Mesendoderm (in vitro differentiated cells): ENCODE measurements at regions not wholly inside any gene's neighbourhood (a gene's known extent, or its start where the extent isn't known, plus 50 kb on each side); places are given as distances from the start of the nearest gene placed in this dataset.

Source experiments
- DNase-seq: peaks from one replicate; pipeline ENCODE4 v3.0.0; 2013
- H2AK5ac ChIP-seq: 2 replicates; pipeline ENCODE4 v1.6.1; 2013; ENCODE audit warnings: low read length, inconsistent platforms
- H2BK120ac ChIP-seq: 2 replicates; pipeline ENCODE4 v1.6.1; 2013; ENCODE audit warnings: low read depth, mild to moderate bottlenecking, low read length, moderate library complexity, mixed read lengths
- H2BK15ac ChIP-seq: replicated peaks from 2 replicates; pipeline ENCODE4 v1.6.1; 2013; ENCODE audit warnings: low read depth, mild to moderate bottlenecking, moderate library complexity
- H2BK5ac ChIP-seq: 2 replicates; pipeline ENCODE4 v1.6.1; 2013; ENCODE audit warnings: low read length, inconsistent platforms
- H3K18ac ChIP-seq: 2 replicates; pipeline ENCODE4 v1.6.1; 2013; ENCODE audit warnings: mild to moderate bottlenecking, low read length, mixed read lengths
- H3K23ac ChIP-seq: one replicate; pipeline ENCODE4 v1.6.1; 2013; ENCODE audit warnings: low read length
- H3K27ac ChIP-seq: 2 replicates; pipeline ENCODE4 v1.5.1; 2013; ENCODE audit warnings: low read depth, mild to moderate bottlenecking, inconsistent platforms, low read length, moderate library complexity
- H3K27me3 ChIP-seq: 2 replicates; pipeline ENCODE4 v1.6.1; 2013; ENCODE audit warnings: low read length, control low read depth, mild to moderate bottlenecking, inconsistent platforms; ENCODE audit not compliant: insufficient read depth, poor library complexity
- H3K36me3 ChIP-seq: 2 replicates; pipeline ENCODE4 v1.6.1; 2013; ENCODE audit warnings: low read length, inconsistent platforms; ENCODE audit not compliant: control insufficient read depth, insufficient read depth
- H3K4ac ChIP-seq: one replicate; pipeline ENCODE4 v1.6.1; 2013; ENCODE audit warnings: low read depth, mild to moderate bottlenecking, low read length, moderate library complexity
- H3K4me1 ChIP-seq: 2 replicates; pipeline ENCODE4 v1.6.1; 2013; ENCODE audit warnings: low read depth, low read length, inconsistent platforms; ENCODE audit not compliant: control insufficient read depth
- H3K4me2 ChIP-seq: 2 replicates; pipeline ENCODE4 v1.6.1; 2013; ENCODE audit warnings: low read length
- H3K4me3 ChIP-seq: 2 replicates; pipeline ENCODE4 v1.5.1; 2013; ENCODE audit warnings: mild to moderate bottlenecking, low read length
- H3K56ac ChIP-seq: one replicate; pipeline ENCODE4 v1.6.1; 2013; ENCODE audit warnings: low read length
- H3K79me1 ChIP-seq: 2 replicates; pipeline ENCODE4 v1.6.1; 2013; ENCODE audit warnings: low read length, inconsistent platforms
- H3K79me2 ChIP-seq: 2 replicates; pipeline ENCODE4 v1.6.1; 2013; ENCODE audit warnings: mild to moderate bottlenecking, low read length; ENCODE audit not compliant: control insufficient read depth, insufficient read depth
- H3K9ac ChIP-seq: 2 replicates; pipeline ENCODE4 v1.6.1; 2013; ENCODE audit warnings: low read length, inconsistent platforms
- H4K5ac ChIP-seq: one replicate; pipeline ENCODE4 v1.6.1; 2013; ENCODE audit warnings: low read length
- H4K8ac ChIP-seq: one replicate; pipeline ENCODE4 v1.6.1; 2013; ENCODE audit warnings: low read depth, mild to moderate bottlenecking, control low read depth, low read length, moderate library complexity
- WGBS: extraction: QIAGEN DNeasy Blood & Tissue Kit; methylation state at CpG from one replicate; pipeline ENCODE4 v1.1.7; 2013; ENCODE audit warnings: low lambda C conversion rate, missing lambda C conversion rate; ENCODE audit not compliant: insufficient coverage; ENCODE audit errors: extremely low coverage; 5-methylcytosine and 5-hydroxymethylcytosine counted together

- Histone ChIP-seq H3K36me3 (no peaks in the 10 kb centered on the region), H3K4me2 (no peak overlapping the region), H3K4me3 (no peak overlapping the region), H2AK5ac (no peak overlapping the region), H3K79me2 (no peaks in the 10 kb centered on the region), H3K18ac (no peak overlapping the region), H3K27me3 (no peaks in the 10 kb centered on the region), H4K8ac (no peak overlapping the region), H3K4me1 (peaks cover 2% of the 10 kb centered on the region), H2BK5ac (no peak overlapping the region), H2BK15ac (no peak overlapping the region), H3K56ac (no peak overlapping the region), H2BK120ac (no peak overlapping the region), H4K5ac (no peak overlapping the region), H3K27ac (no peak overlapping the region), H3K23ac (no peak overlapping the region), H3K79me1 (no peaks in the 10 kb centered on the region), H3K9ac (no peak overlapping the region), H3K4ac (no peak overlapping the region)
- WGBS = no CpG with 5 or more reads among the region's 10 CpGs
- no peak for DNase-seq
These were observed 239.2 kb upstream of the PRKCQ start for GRCh38 chr10:6819301-6819700.

- Histone ChIP-seq H3K9ac (no peak overlapping the region), H3K56ac (no peak overlapping the region), H3K27me3 (no peaks in the 10 kb centered on the region), H3K4ac (no peak overlapping the region), H2AK5ac (no peak overlapping the region), H3K27ac (no peak overlapping the region), H3K18ac (no peak overlapping the region), H2BK5ac (no peak overlapping the region), H3K4me1 (peaks cover 2% of the 10 kb centered on the region), H3K79me1 (no peaks in the 10 kb centered on the region), H3K79me2 (no peaks in the 10 kb centered on the region), H3K4me3 (no peak overlapping the region), H2BK120ac (no peak overlapping the region), H2BK15ac (no peak overlapping the region), H3K23ac (no peak overlapping the region), H3K36me3 (no peaks in the 10 kb centered on the region), H3K4me2 (no peak overlapping the region), H4K5ac (no peak overlapping the region), H4K8ac (no peak overlapping the region)
- DNase-seq = no peak
- WGBS = no CpG with 5 or more reads among the region's 4 CpGs
These were observed 237.7 kb upstream of the PRKCQ start for GRCh38 chr10:6817770-6818169.

GRCh38 chr10:6815346-6815745, 235.3 kb upstream of the PRKCQ start:
- Histone ChIP-seq H2AK5ac (no peak overlapping the region), H3K56ac (no peak overlapping the region), H3K18ac (no peak overlapping the region), H3K4ac (no peak overlapping the region), H3K27ac (no peak overlapping the region), H2BK5ac (no peak overlapping the region), H3K4me2 (no peak overlapping the region), H3K36me3 (no peaks in the 10 kb centered on the region), H2BK15ac (no peak overlapping the region), H3K9ac (no peak overlapping the region), H3K79me2 (no peaks in the 10 kb centered on the region), H3K27me3 (no peaks in the 10 kb centered on the region), H3K79me1 (no peaks in the 10 kb centered on the region), H2BK120ac (no peak overlapping the region), H4K5ac (no peak overlapping the region), H3K4me3 (no peak overlapping the region), H3K23ac (no peak overlapping the region), H4K8ac (no peak overlapping the region), H3K4me1 (peaks cover 2% of the 10 kb centered on the region)
- DNase-seq = no peak
- WGBS = no CpG with 5 or more reads among the region's 3 CpGs

- Histone ChIP-seq H2BK120ac (no peak overlapping the region), H2AK5ac (no peak overlapping the region), H3K4me2 (no peak overlapping the region)
These were observed 233.8 kb upstream of the PRKCQ start for GRCh38 chr10:6813856-6814255.

GRCh38 chr10:6813306-6813705, 233.2 kb upstream of the PRKCQ start:
- no peak overlapping the region for H3K27ac ChIP-seq
- no peak overlapping the region for H2BK15ac ChIP-seq
- no peaks in the 10 kb centered on the region for H3K79me1 ChIP-seq
- no peak overlapping the region for H2AK5ac ChIP-seq
- WGBS = no CpG with 5 or more reads among the region's 3 CpGs
- no peak overlapping the region for H2BK5ac ChIP-seq
- no peaks in the 10 kb centered on the region for H3K27me3 ChIP-seq
- H3K4me3 ChIP-seq = no peak overlapping the region
- no peak overlapping the region for H3K9ac ChIP-seq
- no peaks in the 10 kb centered on the region for H3K36me3 ChIP-seq
- peaks cover 2% of the 10 kb centered on the region for H3K4me1 ChIP-seq
- no peak overlapping the region for H3K18ac ChIP-seq
- H3K23ac ChIP-seq = no peak overlapping the region
- H2BK120ac ChIP-seq = no peak overlapping the region
- H4K8ac ChIP-seq = no peak overlapping the region
- DNase-seq = no peak
- no peak overlapping the region for H3K56ac ChIP-seq
- H3K4me2 ChIP-seq = no peak overlapping the region
- H4K5ac ChIP-seq = no peak overlapping the region
- H3K4ac ChIP-seq = no peak overlapping the region
- H3K79me2 ChIP-seq = no peaks in the 10 kb centered on the region

More at GRCh38 chr10:6813856-6814255, 233.8 kb upstream of the PRKCQ start:
- DNase-seq = no peak
- no peak overlapping the region for H2BK15ac ChIP-seq
- 71% methylated on average over 1 of the region's 2 CpGs for WGBS
- no peak overlapping the region for H3K27ac ChIP-seq
- H3K4me3 ChIP-seq = no peak overlapping the region
- no peaks in the 10 kb centered on the region for H3K27me3 ChIP-seq
- H3K36me3 ChIP-seq = no peaks in the 10 kb centered on the region
- H3K4ac ChIP-seq = no peak overlapping the region
- H4K8ac ChIP-seq = no peak overlapping the region
- peaks cover 2% of the 10 kb centered on the region for H3K4me1 ChIP-seq
- no peak overlapping the region for H3K9ac ChIP-seq
- H4K5ac ChIP-seq = no peak overlapping the region
- H3K56ac ChIP-seq = no peak overlapping the region
- no peaks in the 10 kb centered on the region for H3K79me2 ChIP-seq
- no peak overlapping the region for H3K23ac ChIP-seq
- no peaks in the 10 kb centered on the region for H3K79me1 ChIP-seq
- H3K18ac ChIP-seq = no peak overlapping the region
- no peak overlapping the region for H2BK5ac ChIP-seq

GRCh38 chr10:6811153-6811552, 231.1 kb upstream of the PRKCQ start:
- Histone ChIP-seq H3K27me3 (no peaks in the 10 kb centered on the region), H3K23ac (no peak overlapping the region), H3K4me1 (peaks cover 2% of the 10 kb centered on the region), H3K4me3 (no peak overlapping the region), H3K79me1 (no peaks in the 10 kb centered on the region), H4K8ac (no peak overlapping the region), H2AK5ac (no peak overlapping the region), H3K36me3 (no peaks in the 10 kb centered on the region), H2BK15ac (no peak overlapping the region), H4K5ac (no peak overlapping the region), H3K18ac (no peak overlapping the region), H2BK120ac (no peak overlapping the region), H3K27ac (no peak overlapping the region), H3K56ac (no peak overlapping the region), H3K9ac (no peak overlapping the region), H3K4me2 (no peak overlapping the region), H3K4ac (no peak overlapping the region), H3K79me2 (no peaks in the 10 kb centered on the region), H2BK5ac (no peak overlapping the region)
- WGBS = no CpG with 5 or more reads among the region's 3 CpGs
- no peak for DNase-seq
